ENCODE measurements at regions not wholly inside any gene's neighbourhood (a gene's known extent, or its start where the extent isn't known, plus 50 kb on each side); places are given as distances from the start of the nearest gene placed in this dataset.

DNA sequence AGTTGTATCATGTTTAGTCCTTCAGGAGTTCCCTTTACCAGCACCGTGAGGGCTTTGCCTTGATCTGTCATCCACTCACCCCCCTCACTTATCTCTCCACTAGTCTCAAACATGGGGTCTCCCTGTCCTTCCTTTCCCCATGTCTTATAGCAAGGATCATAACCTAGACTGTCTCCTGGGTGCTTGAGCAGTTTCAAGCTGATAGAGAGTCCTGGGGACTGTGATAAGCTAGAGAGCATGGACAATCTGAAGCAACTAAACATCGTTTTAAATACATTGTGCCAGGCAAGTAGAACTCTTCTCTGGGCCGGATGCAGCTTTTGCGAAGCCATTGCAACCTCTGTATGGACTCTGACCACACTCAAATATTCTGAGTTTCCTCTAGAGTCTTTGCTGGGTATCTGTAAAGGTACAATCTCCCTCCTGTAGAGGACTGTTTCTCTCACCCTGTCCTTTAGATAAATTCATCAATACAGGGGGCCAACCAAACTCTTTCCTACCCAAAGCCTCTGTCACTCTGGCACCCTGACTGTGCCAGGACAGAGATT is 684.6 kb upstream of the NR2F2 start (continued):
- TF ChIP-seq CHD7 (IDR thresholded peaks at IDR 0.05; ENCODE audit: insufficient replicate concordance, low read length), result no peak

Data from H1 (cell line).